ENCODE measurements at regions not wholly inside any gene's neighbourhood (a gene's known extent, or its start where the extent isn't known, plus 50 kb on each side); places are given as distances from the start of the nearest gene placed in this dataset.
A peak's percentile ranks its signal among the peaks of the same experiment; 100 is the strongest.

- Histone ChIP-seq H3K9me3 (ENCODE audit: low read depth) (no peaks in the 10 kb centered on the region), H4K20me1 (ENCODE audit: insufficient read depth, poor library complexity, severe bottlenecking) (no peaks in the 10 kb centered on the region), H3K4me2 (no peak overlapping the region), H2AFZ (no peak overlapping the region), H3K27ac (peak overlapping the region; percentile 18), H3K36me3 (replicated peaks; ENCODE audit: insufficient read depth, low read depth) (no peaks in the 10 kb centered on the region), H3K4me3 (no peak overlapping the region), H3K79me2 (no peaks in the 10 kb centered on the region), H3K4me1 (ENCODE audit: insufficient read depth) (no peaks in the 10 kb centered on the region), H3K9me2 (replicated peaks; ENCODE audit: insufficient read depth) (no peaks in the 10 kb centered on the region), H3K27me3 (no peaks in the 10 kb centered on the region)
- peak; percentile 52 for DNase-seq (ENCODE audit: low spot score)
- 63% methylated on average over 3 of the region's 3 CpGs for WGBS (ENCODE audit: low lambda C conversion rate, missing lambda C conversion rate)
- TF ChIP-seq EZH2phosphoT487 (IDR thresholded peaks at IDR 0.05; ENCODE audit: low read depth, severe bottlenecking, unreplicated experiment), result no peak
- TF ChIP-seq, protein P1, sequence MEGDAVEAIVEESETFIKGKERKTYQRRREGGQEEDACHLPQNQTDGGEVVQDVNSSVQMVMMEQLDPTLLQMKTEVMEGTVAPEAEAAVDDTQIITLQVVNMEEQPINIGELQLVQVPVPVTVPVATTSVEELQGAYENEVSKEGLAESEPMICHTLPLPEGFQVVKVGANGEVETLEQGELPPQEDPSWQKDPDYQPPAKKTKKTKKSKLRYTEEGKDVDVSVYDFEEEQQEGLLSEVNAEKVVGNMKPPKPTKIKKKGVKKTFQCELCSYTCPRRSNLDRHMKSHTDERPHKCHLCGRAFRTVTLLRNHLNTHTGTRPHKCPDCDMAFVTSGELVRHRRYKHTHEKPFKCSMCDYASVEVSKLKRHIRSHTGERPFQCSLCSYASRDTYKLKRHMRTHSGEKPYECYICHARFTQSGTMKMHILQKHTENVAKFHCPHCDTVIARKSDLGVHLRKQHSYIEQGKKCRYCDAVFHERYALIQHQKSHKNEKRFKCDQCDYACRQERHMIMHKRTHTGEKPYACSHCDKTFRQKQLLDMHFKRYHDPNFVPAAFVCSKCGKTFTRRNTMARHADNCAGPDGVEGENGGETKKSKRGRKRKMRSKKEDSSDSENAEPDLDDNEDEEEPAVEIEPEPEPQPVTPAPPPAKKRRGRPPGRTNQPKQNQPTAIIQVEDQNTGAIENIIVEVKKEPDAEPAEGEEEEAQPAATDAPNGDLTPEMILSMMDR (IDR thresholded peaks at IDR 0.05; ENCODE audit: poor library complexity), result peak; percentile 21
- no peak for TF ChIP-seq EZH2 (IDR thresholded peaks at IDR 0.05; ENCODE audit: borderline replicate concordance)
These were observed 1194.4 kb upstream of the SORCS1 start for GRCh38 chr10:108358912-108359311.

GRCh38 chr10:108352771-108353170 is 1188.3 kb upstream of the SORCS1 start:
- H3K27me3 ChIP-seq, result no peaks in the 10 kb centered on the region
- no peaks in the 10 kb centered on the region for H3K9me3 ChIP-seq (ENCODE audit: low read depth)
- H3K4me1 ChIP-seq (ENCODE audit: insufficient read depth), result no peaks in the 10 kb centered on the region
- no peak overlapping the region for H3K4me3 ChIP-seq
- H4K20me1 ChIP-seq (ENCODE audit: insufficient read depth, poor library complexity, severe bottlenecking), result no peaks in the 10 kb centered on the region
- TF ChIP-seq EZH2 (IDR thresholded peaks at IDR 0.05; ENCODE audit: borderline replicate concordance) (no peak), EZH2phosphoT487 (IDR thresholded peaks at IDR 0.05; ENCODE audit: low read depth, severe bottlenecking, unreplicated experiment) (no peak)
- TF ChIP-seq, protein P1 (IDR thresholded peaks at IDR 0.05; ENCODE audit: poor library complexity), result no peak
- WGBS (ENCODE audit: low lambda C conversion rate, missing lambda C conversion rate), result 37% methylated on average over 2 of the region's 2 CpGs
- H3K4me2 ChIP-seq, result no peak overlapping the region
- no peaks in the 10 kb centered on the region for H3K79me2 ChIP-seq
- H3K36me3 ChIP-seq (replicated peaks; ENCODE audit: insufficient read depth, low read depth), result no peaks in the 10 kb centered on the region
- no peak overlapping the region for H2AFZ ChIP-seq
- H3K9me2 ChIP-seq (replicated peaks; ENCODE audit: insufficient read depth), result no peaks in the 10 kb centered on the region
- no peak overlapping the region for H3K27ac ChIP-seq
- DNase-seq (ENCODE audit: low spot score), result no peak

DNA sequence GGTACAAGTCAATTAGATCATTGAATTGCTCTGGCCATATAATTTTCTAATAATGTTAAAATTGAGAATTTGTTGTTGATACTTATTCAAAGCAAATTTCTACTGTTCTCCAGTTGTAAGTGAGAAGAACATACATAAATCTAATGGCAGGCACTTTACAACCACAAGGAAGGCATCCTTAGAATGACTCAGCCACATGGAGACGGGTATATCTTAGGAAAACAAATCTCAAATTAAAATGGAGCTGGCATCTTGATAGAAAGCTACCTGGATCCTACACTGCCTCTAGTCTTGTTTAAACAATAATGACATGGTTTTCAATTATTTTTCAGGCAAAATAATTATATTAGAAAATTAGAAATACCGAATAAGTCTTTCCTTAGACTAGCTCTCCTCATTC is 1183.7 kb upstream of the SORCS1 start:
- Histone ChIP-seq H3K4me3 (no peak overlapping the region), H2AFZ (no peak overlapping the region), H3K27ac (no peak overlapping the region), H3K36me3 (replicated peaks; ENCODE audit: insufficient read depth, low read depth) (no peaks in the 10 kb centered on the region), H3K27me3 (no peaks in the 10 kb centered on the region), H3K9me3 (ENCODE audit: low read depth) (no peaks in the 10 kb centered on the region), H3K79me2 (no peaks in the 10 kb centered on the region), H4K20me1 (ENCODE audit: insufficient read depth, poor library complexity, severe bottlenecking) (no peaks in the 10 kb centered on the region), H3K9me2 (replicated peaks; ENCODE audit: insufficient read depth) (no peaks in the 10 kb centered on the region), H3K4me2 (no peak overlapping the region), H3K4me1 (ENCODE audit: insufficient read depth) (no peaks in the 10 kb centered on the region)
- no peak for DNase-seq (ENCODE audit: low spot score)
- WGBS (ENCODE audit: low lambda C conversion rate, missing lambda C conversion rate), result 84% methylated on average over 2 of the region's 2 CpGs
- no peak for TF ChIP-seq EZH2phosphoT487 (IDR thresholded peaks at IDR 0.05; ENCODE audit: low read depth, severe bottlenecking, unreplicated experiment)
- TF ChIP-seq, protein P1 (IDR thresholded peaks at IDR 0.05; ENCODE audit: poor library complexity), result no peak
- TF ChIP-seq EZH2 (IDR thresholded peaks at IDR 0.05; ENCODE audit: borderline replicate concordance), result no peak

GRCh38 chr10:108346066-108346465 is 1181.6 kb upstream of the SORCS1 start:
- H3K9me3 ChIP-seq (ENCODE audit: low read depth), result no peaks in the 10 kb centered on the region
- no peak overlapping the region for H3K4me2 ChIP-seq
- 96% methylated on average over 3 of the region's 3 CpGs for WGBS (ENCODE audit: low lambda C conversion rate, missing lambda C conversion rate)
- no peak overlapping the region for H3K27ac ChIP-seq
- no peaks in the 10 kb centered on the region for H3K36me3 ChIP-seq (replicated peaks; ENCODE audit: insufficient read depth, low read depth)
- no peaks in the 10 kb centered on the region for H3K4me1 ChIP-seq (ENCODE audit: insufficient read depth)
- no peak for TF ChIP-seq EZH2 (IDR thresholded peaks at IDR 0.05; ENCODE audit: borderline replicate concordance)
- TF ChIP-seq, protein P1 (IDR thresholded peaks at IDR 0.05; ENCODE audit: poor library complexity), result no peak
- TF ChIP-seq EZH2phosphoT487 (IDR thresholded peaks at IDR 0.05; ENCODE audit: low read depth, severe bottlenecking, unreplicated experiment), result no peak
- DNase-seq (ENCODE audit: low spot score), result no peak
- no peak overlapping the region for H3K4me3 ChIP-seq
- H2AFZ ChIP-seq, result no peak overlapping the region
- no peaks in the 10 kb centered on the region for H4K20me1 ChIP-seq (ENCODE audit: insufficient read depth, poor library complexity, severe bottlenecking)
- H3K79me2 ChIP-seq, result no peaks in the 10 kb centered on the region
- H3K9me2 ChIP-seq (replicated peaks; ENCODE audit: insufficient read depth), result no peaks in the 10 kb centered on the region
- no peaks in the 10 kb centered on the region for H3K27me3 ChIP-seq
